AG04450 (cell line): ENCODE measurements at regions not wholly inside any gene's neighbourhood (a gene's known extent, or its start where the extent isn't known, plus 50 kb on each side); places are given as distances from the start of the nearest gene placed in this dataset.

Experiments
- CTCF ChIA-PET: fragments of 300-600, 350-600 bp; formaldehyde crosslinking; extraction: SDS; loops from one replicate; lab custom pipeline; 2022; ENCODE audit warnings: antibody characterized with exemption, inconsistent platforms; lab: Charles Lee
- POLR2A ChIA-PET: fragments of 350-600 bp; formaldehyde crosslinking; extraction: SDS; loops from one replicate; lab custom pipeline; 2021; ENCODE audit warnings: antibody characterized with exemption, inconsistent platforms; lab: Yijun Ruan, JAX
- DNase-seq: peaks from one replicate; pipeline ENCODE4 v3.0.0-alpha.2; 2011; ENCODE audit warnings: low read depth, low spot score
- H3K27ac ChIP-seq: one replicate; pipeline ENCODE4 v1.5.1; 2012; ENCODE audit warnings: low read depth, low read length, control low read depth
- H3K27me3 ChIP-seq: one replicate; pipeline ENCODE4 v1.6.0; 2012; ENCODE audit warnings: low read length; ENCODE audit not compliant: control insufficient read depth, insufficient read depth
- H3K4me3 ChIP-seq: 2 replicates; pipeline ENCODE4 v1.5.1; 2011; ENCODE audit warnings: mild to moderate bottlenecking, low read depth, low read length, control low read depth
- H3K9me3 ChIP-seq: 2 replicates; pipeline ENCODE4 v1.5.1; 2012; ENCODE audit warnings: low read length; ENCODE audit not compliant: control insufficient read depth, insufficient read depth
- CTCF ChIP-seq: IDR thresholded peaks from 2 replicates; pipeline ENCODE4 v1.5.1; 2011; ENCODE audit warnings: low read depth, low read length, control low read depth, inconsistent platforms

GRCh38 chr2:238666543-238666942 lies 181.3 kb upstream of the TWIST2 start:
- Histone ChIP-seq H3K9me3 (no peaks in the 10 kb centered on the region), H3K4me3 (no peak overlapping the region), H3K27ac (no peak overlapping the region), H3K27me3 (peaks cover 8% of the 10 kb centered on the region)
- no peak for TF ChIP-seq CTCF
- POLR2A ChIA-PET = no interaction called here
- CTCF ChIA-PET = no interaction called here
- DNase-seq = no peak

- no peak for DNase-seq
- no peak for TF ChIP-seq CTCF
These were observed 180.9 kb upstream of the TWIST2 start for GRCh38 chr2:238667008-238667407.

GRCh38 chr2:238667639-238668038 lies 180.2 kb upstream of the TWIST2 start:
- CTCF ChIA-PET = no interaction called here

More at GRCh38 chr2:238667008-238667407, 180.9 kb upstream of the TWIST2 start:
- ChIA-PET POLR2A (interaction anchor here (0.6 kb wide), 1 partner anchor 179 kb away, joined by 3 read pairs; no protein-coding TSS in a partner anchor), CTCF (no interaction called here)
- Histone ChIP-seq H3K27me3 (peaks cover 8% of the 10 kb centered on the region), H3K27ac (no peak overlapping the region), H3K9me3 (no peaks in the 10 kb centered on the region), H3K4me3 (no peak overlapping the region)

GRCh38 chr2:238668426-238668825 lies 179.5 kb upstream of the TWIST2 start:
- no peak overlapping the region for H3K4me3 ChIP-seq
- peaks cover 8% of the 10 kb centered on the region for H3K27me3 ChIP-seq
- ChIA-PET POLR2A (no interaction called here), CTCF (no interaction called here)
- H3K9me3 ChIP-seq = no peaks in the 10 kb centered on the region
- TF ChIP-seq CTCF = no peak
- H3K27ac ChIP-seq = no peak overlapping the region
- no peak for DNase-seq

More at GRCh38 chr2:238667639-238668038, 180.2 kb upstream of the TWIST2 start:
- POLR2A ChIA-PET = interaction anchor here (0.6 kb wide), 1 partner anchor 179 kb away, joined by 3 read pairs; no protein-coding TSS in a partner anchor
- TF ChIP-seq CTCF = no peak
- no peak for DNase-seq
- Histone ChIP-seq H3K9me3 (no peaks in the 10 kb centered on the region), H3K27ac (no peak overlapping the region), H3K27me3 (peaks cover 8% of the 10 kb centered on the region), H3K4me3 (no peak overlapping the region)

GRCh38 chr2:238669046-238669445 lies 178.8 kb upstream of the TWIST2 start:
- no peak for TF ChIP-seq CTCF
- no peak overlapping the region for H3K27ac ChIP-seq
- no peak overlapping the region for H3K4me3 ChIP-seq
- no peaks in the 10 kb centered on the region for H3K9me3 ChIP-seq
- ChIA-PET POLR2A (no interaction called here), CTCF (no interaction called here)
- no peak for DNase-seq
- peaks cover 4% of the 10 kb centered on the region for H3K27me3 ChIP-seq
